ENCODE measurements at regions not wholly inside any gene's neighbourhood (a gene's known extent, or its start where the extent isn't known, plus 50 kb on each side); places are given as distances from the start of the nearest gene placed in this dataset.

GRCh38 chr20:60240986-60241385 lies 282.8 kb downstream of the CDH26 start:
- TF ChIP-seq CTCF (IDR thresholded peaks at IDR 0.05) (no peak), POLR2AphosphoS5 (IDR thresholded peaks at IDR 0.05; ENCODE audit: low read depth, low read length) (no peak)

Data from Panc1 (cell line).